UCSD-AML1 (cell line): ENCODE measurements at regions not wholly inside any gene's neighbourhood (a gene's known extent, or its start where the extent isn't known, plus 50 kb on each side); places are given as distances from the start of the nearest gene placed in this dataset.

ENCODE experiments used
- DNase-seq: peaks from one replicate; lab custom pipeline; 2025; ENCODE audit not compliant: unreplicated experiment; lab: John Stamatoyannopoulos, UW

- no peak for DNase-seq
Observed at GRCh38 chr12:92470608-92471021, 232.2 kb upstream of the PLEKHG7 start.

GRCh38 chr12:92469837-92470236 is 233.0 kb upstream of the PLEKHG7 start:
- no peak for DNase-seq

- DNase-seq: no peak
Observed at GRCh38 chr12:92468358-92469020, 234.3 kb upstream of the PLEKHG7 start.

GRCh38 chr12:92467886-92468285 is 234.9 kb upstream of the PLEKHG7 start:
- DNase-seq: no peak

GRCh38 chr12:92466391-92467305 is 236.1 kb upstream of the PLEKHG7 start:
- no peak for DNase-seq

GRCh38 chr12:92465786-92466295 is 236.9 kb upstream of the PLEKHG7 start:
- DNase-seq: no peak

GRCh38 chr12:92464911-92465310 is 237.9 kb upstream of the PLEKHG7 start:
- DNase-seq: no peak

- DNase-seq: no peak
Observed at GRCh38 chr12:92463171-92463570, 239.6 kb upstream of the PLEKHG7 start.

GRCh38 chr12:92462527-92462926 is 240.3 kb upstream of the PLEKHG7 start:
- DNase-seq: no peak

- no peak for DNase-seq
Observed at GRCh38 chr12:92462049-92462448, 240.7 kb upstream of the PLEKHG7 start.

- DNase-seq: no peak
Observed at GRCh38 chr12:92459850-92460249, 242.9 kb upstream of the PLEKHG7 start.

GRCh38 chr12:92458996-92459395 is 243.8 kb upstream of the PLEKHG7 start:
- no peak for DNase-seq

- DNase-seq: no peak
Observed at GRCh38 chr12:92457458-92458180, 245.2 kb upstream of the PLEKHG7 start.

- DNase-seq: no peak
Observed at GRCh38 chr12:92452763-92453162, 250.0 kb upstream of the PLEKHG7 start.

- no peak for DNase-seq
Observed at GRCh38 chr12:92446083-92446460, 256.7 kb upstream of the PLEKHG7 start.

- no peak for DNase-seq
Observed at GRCh38 chr12:92445253-92446082, 257.3 kb upstream of the PLEKHG7 start.

- DNase-seq: no peak
Observed at GRCh38 chr12:92444763-92445162, 258.0 kb upstream of the PLEKHG7 start.

- no peak for DNase-seq
Observed at GRCh38 chr12:92442782-92443181, 260.0 kb upstream of the PLEKHG7 start.

GRCh38 chr12:92440072-92440471 is 262.7 kb upstream of the PLEKHG7 start:
- DNase-seq: no peak

- no peak for DNase-seq
Observed at GRCh38 chr12:92439420-92439805, 263.4 kb upstream of the PLEKHG7 start.
